HG03469 (cell line): ENCODE measurements at regions not wholly inside any gene's neighbourhood (a gene's known extent, or its start where the extent isn't known, plus 50 kb on each side); places are given as distances from the start of the nearest gene placed in this dataset.

ENCODE experiments used
- ATAC-seq: cut with Tn5 transposase; IDR thresholded peaks from one replicate; pipeline ENCODE4 v1.9.1; 2021; ENCODE audit warnings: mild to moderate bottlenecking, moderate library complexity, moderate number of reproducible peaks; ENCODE audit not compliant: unreplicated experiment

DNA sequence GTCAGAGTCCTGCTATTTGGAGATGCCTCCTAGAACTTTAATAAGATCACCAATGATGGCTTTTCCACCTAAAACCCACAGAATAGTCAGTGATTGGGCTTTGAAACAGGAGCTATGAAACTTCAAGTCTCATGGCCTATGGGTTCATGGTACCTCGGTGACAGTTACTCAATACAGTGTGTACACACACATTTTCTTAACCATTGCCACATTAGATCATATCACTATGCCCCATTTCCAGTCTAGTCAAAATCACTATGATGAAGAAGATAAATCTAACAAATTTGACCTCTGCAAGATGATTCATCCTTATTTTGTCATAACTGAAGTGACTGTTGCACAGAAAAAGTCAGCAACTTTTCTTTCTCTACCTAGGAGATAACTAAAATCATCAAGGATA is 86.8 kb upstream of the OR13F1 start:
- no peak for ATAC-seq

DNA sequence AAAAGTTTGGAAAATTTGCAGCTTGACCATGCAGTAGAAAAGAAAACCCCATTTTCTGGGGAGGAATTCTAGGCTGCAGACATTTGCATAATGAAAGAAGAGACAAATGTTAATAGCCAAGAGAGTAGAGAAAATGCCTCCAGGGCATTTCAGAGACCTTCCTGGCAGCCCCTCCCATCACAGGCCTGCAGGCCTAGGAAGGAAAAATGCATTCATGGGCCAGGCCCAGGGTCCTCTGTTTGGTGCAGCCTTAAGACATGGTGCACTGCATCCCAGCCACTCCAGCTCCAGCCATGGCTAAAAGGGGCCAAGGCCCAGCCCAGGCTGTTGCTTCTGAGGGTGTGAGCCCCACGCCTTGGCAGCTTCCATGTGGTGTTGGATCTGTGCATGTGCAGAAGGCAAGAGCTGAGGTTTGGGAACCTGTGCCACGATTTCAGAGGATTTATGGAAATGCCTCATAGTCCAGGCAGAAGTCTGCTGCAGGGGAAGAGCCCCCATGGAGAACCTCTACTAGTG is 75.0 kb upstream of the OR13F1 start:
- ATAC-seq, result no peak

DNA sequence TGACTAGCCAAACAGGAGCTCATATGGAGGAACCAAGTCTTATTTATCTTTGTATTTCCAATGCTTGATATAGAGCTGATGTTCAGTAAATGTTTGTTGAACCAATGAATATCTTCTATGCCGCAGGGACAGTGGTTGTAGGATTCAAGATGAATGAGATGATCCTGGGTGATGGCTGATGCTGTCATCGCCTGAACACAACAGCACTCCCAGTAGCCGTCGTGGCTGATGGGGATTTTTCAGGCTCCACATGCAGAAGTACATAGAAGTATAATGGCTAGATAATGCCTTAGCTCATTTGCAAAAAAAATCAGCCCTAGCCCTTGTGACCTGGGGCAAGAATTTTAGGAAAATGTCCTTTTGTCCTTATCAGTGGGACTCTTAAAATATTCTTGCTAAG is 69.0 kb upstream of the OR13F1 start:
- no peak for ATAC-seq

DNA sequence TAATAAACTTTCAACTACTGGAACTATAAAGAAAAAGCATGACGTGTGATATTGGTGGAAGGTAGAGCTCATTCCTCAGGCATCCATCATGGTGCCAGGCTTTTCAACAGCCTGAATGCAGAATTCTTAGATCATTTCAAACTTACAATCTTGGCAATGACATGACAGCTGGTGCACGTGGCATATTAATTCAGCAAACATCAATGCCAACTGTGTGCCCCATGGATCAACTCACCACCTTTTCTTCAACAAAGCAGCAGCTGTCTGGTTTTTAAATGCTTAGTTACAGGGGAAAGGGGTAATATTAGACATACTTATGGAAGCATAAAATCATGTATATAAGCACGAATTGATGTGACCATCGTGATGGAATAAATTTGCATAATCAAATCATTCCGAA is 56.0 kb upstream of the OR13F1 start:
- no peak for ATAC-seq
